H1 (cell line): ENCODE measurements at regions not wholly inside any gene's neighbourhood (a gene's known extent, or its start where the extent isn't known, plus 50 kb on each side); places are given as distances from the start of the nearest gene placed in this dataset.

Source experiments
- BACH1 ChIP-seq: IDR thresholded peaks from 2 replicates; pipeline ENCODE4 v1.6.1; 2012; ENCODE audit warnings: low read length, improper control_type of control experiment
- CBX5 ChIP-seq: fragments of 300-800, 300-1000 bp; sonication (generic); IDR thresholded peaks from 2 replicates; pipeline ENCODE4 v1.7.1; 2016; ENCODE audit warnings: antibody characterized with exemption, low read length, low read depth
- CBX8 ChIP-seq: fragments of 300-800, 300-1000 bp; sonication (generic); IDR thresholded peaks from 2 replicates; pipeline ENCODE4 v1.7.1; 2016; ENCODE audit warnings: low read depth, low read length, borderline replicate concordance
- CHD7 ChIP-seq: fragments of 300-600 bp; sonication (generic); IDR thresholded peaks from 2 replicates; pipeline ENCODE4 v1.7.1; 2012; ENCODE audit warnings: low read length, moderate library complexity, mild to moderate bottlenecking, inconsistent platforms; ENCODE audit not compliant: insufficient replicate concordance
- FOSL1 ChIP-seq: IDR thresholded peaks from 2 replicates; pipeline ENCODE4 v1.6.1; 2011; ENCODE audit warnings: mild to moderate bottlenecking, low read depth, low read length, moderate library complexity; ENCODE audit not compliant: insufficient read depth
- GABPA ChIP-seq: IDR thresholded peaks from 2 replicates; pipeline ENCODE4 v1.6.1; 2011; ENCODE audit warnings: mild to moderate bottlenecking, low read length, moderate library complexity, borderline replicate concordance; ENCODE audit not compliant: insufficient read depth
- JUN ChIP-seq: IDR thresholded peaks from 2 replicates; pipeline ENCODE4 v1.6.1; 2011; ENCODE audit warnings: low read depth, mild to moderate bottlenecking, improper control_type of control experiment, low read length
- KDM1A ChIP-seq: fragments of 200-600, 300-600 bp; sonication (generic); IDR thresholded peaks from 2 replicates; pipeline ENCODE4 v1.7.1; 2016; ENCODE audit warnings: mild to moderate bottlenecking, low read length, borderline replicate concordance
- KDM4A ChIP-seq: IDR thresholded peaks from one replicate; pipeline ENCODE4 v1.7.1; 2012; ENCODE audit warnings: low read depth, mild to moderate bottlenecking, moderate library complexity, low read length, inconsistent platforms; ENCODE audit not compliant: severe bottlenecking
- SAP30 ChIP-seq: fragments of 300-600 bp; sonication (generic); IDR thresholded peaks from 2 replicates; pipeline ENCODE4 v1.7.1; 2012; ENCODE audit warnings: low read length, moderate library complexity, mild to moderate bottlenecking, inconsistent platforms; ENCODE audit not compliant: insufficient read depth, insufficient replicate concordance
- SP1 ChIP-seq: IDR thresholded peaks from 2 replicates; pipeline ENCODE4 v1.6.1; 2011; ENCODE audit warnings: low read depth, low read length
- SRF ChIP-seq: IDR thresholded peaks from 2 replicates; pipeline ENCODE4 v1.6.1; 2011; ENCODE audit warnings: mild to moderate bottlenecking, low read depth, low read length, moderate library complexity

GRCh38 chr1:102800406-102800805 lies 307.9 kb downstream of the COL11A1 start (continued):
- TF ChIP-seq CHD7 (no peak), JUN (no peak), CBX5 (no peak), SRF (no peak), CBX8 (no peak), SAP30 (no peak), BACH1 (no peak), KDM1A (no peak), GABPA (no peak), SP1 (no peak), KDM4A (no peak), FOSL1 (no peak)
